Transverse colon (tissue), 4 donors: ENCODE measurements at regions not wholly inside any gene's neighbourhood (a gene's known extent, or its start where the extent isn't known, plus 50 kb on each side); places are given as distances from the start of the nearest gene placed in this dataset.

Experiments
- EP300 ChIP-seq: sonication (generic); formaldehyde crosslinking; IDR thresholded peaks from one replicate; pipeline ENCODE4 v1.6.1; 2017; ENCODE audit warnings: antibody characterized with exemption, low read depth
- POLR2A ChIP-seq: fragments of 450-650 bp; IDR thresholded peaks from one replicate; pipeline ENCODE4 v1.6.1; 2016; ENCODE audit warnings: antibody characterized with exemption, mild to moderate bottlenecking, moderate library complexity
- POLR2AphosphoS5 ChIP-seq, 3 donors: sonication (generic); formaldehyde crosslinking; IDR thresholded peaks; one replicate each; pipeline ENCODE4 v1.6.1; 2016; ENCODE audit warnings: antibody characterized with exemption in 3 of 3
- TF ChIP-seq, protein P1 (sequence below), 5 experiments: fragments of 200-600 bp in 3 of 5; fragments of 450-650 bp in 2 of 5; sonication (generic) in 3 of 5; IDR thresholded peaks; 1 replicate in 2 of 5; 2 replicates in 3 of 5; pipeline ENCODE4 v1.5.1; 2016 to 2017; ENCODE audit warnings: antibody characterized with exemption in 5 of 5, inconsistent platforms in 3 of 5, mild to moderate bottlenecking in 2 of 5, moderate library complexity in 1 of 5

- TF ChIP-seq, protein P1, sequence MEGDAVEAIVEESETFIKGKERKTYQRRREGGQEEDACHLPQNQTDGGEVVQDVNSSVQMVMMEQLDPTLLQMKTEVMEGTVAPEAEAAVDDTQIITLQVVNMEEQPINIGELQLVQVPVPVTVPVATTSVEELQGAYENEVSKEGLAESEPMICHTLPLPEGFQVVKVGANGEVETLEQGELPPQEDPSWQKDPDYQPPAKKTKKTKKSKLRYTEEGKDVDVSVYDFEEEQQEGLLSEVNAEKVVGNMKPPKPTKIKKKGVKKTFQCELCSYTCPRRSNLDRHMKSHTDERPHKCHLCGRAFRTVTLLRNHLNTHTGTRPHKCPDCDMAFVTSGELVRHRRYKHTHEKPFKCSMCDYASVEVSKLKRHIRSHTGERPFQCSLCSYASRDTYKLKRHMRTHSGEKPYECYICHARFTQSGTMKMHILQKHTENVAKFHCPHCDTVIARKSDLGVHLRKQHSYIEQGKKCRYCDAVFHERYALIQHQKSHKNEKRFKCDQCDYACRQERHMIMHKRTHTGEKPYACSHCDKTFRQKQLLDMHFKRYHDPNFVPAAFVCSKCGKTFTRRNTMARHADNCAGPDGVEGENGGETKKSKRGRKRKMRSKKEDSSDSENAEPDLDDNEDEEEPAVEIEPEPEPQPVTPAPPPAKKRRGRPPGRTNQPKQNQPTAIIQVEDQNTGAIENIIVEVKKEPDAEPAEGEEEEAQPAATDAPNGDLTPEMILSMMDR (IDR thresholded peaks at IDR 0.05), result no peak
- no peak for TF ChIP-seq POLR2AphosphoS5 (IDR thresholded peaks at IDR 0.05)
- TF ChIP-seq POLR2A, result no peak
- TF ChIP-seq EP300, result no peak
Measured at GRCh38 chr5:15384581-15384980, 115.4 kb upstream of the FBXL7 start.
